ENCODE measurements at regions not wholly inside any gene's neighbourhood (a gene's known extent, or its start where the extent isn't known, plus 50 kb on each side); places are given as distances from the start of the nearest gene placed in this dataset.
A peak's percentile ranks its signal among the peaks of the same experiment; 100 is the strongest.

- TF ChIP-seq POLR2AphosphoS5 (IDR thresholded peaks at IDR 0.05; ENCODE audit: low read depth) (no peak), SPI1 (IDR thresholded peaks at IDR 0.05; ENCODE audit: borderline replicate concordance, low read depth) (no peak), REST (IDR thresholded peaks at IDR 0.05; ENCODE audit: insufficient replicate concordance, low read depth) (no peak)
- Histone ChIP-seq H3K27me3 (ENCODE audit: insufficient read depth, poor library complexity, severe bottlenecking) (no peaks in the 10 kb centered on the region), H3K27ac (replicated peaks) (no peak overlapping the region), H3K4me3 (replicated peaks; ENCODE audit: insufficient read depth, low read length) (no peak overlapping the region)
- DNase-seq (ENCODE audit: low read depth in 1 of 2, low spot score in 1 of 2): no peak
Measured at GRCh38 chr2:136308611-136309010, 190.7 kb upstream of the CXCR4 start.

- Histone ChIP-seq H3K27me3 (ENCODE audit: insufficient read depth, poor library complexity, severe bottlenecking) (no peaks in the 10 kb centered on the region), H3K4me3 (replicated peaks; ENCODE audit: insufficient read depth, low read length) (no peak overlapping the region), H3K27ac (replicated peaks) (no peak overlapping the region)
- no peak for TF ChIP-seq GABPA (IDR thresholded peaks at IDR 0.05; ENCODE audit: low read depth)
- TF ChIP-seq REST (IDR thresholded peaks at IDR 0.05; ENCODE audit: insufficient replicate concordance, low read depth): no peak
- no peak for TF ChIP-seq POLR2AphosphoS5 (IDR thresholded peaks at IDR 0.05; ENCODE audit: low read depth)
- no peak for TF ChIP-seq SPI1 (IDR thresholded peaks at IDR 0.05; ENCODE audit: borderline replicate concordance, low read depth)
- TF ChIP-seq CTCF (IDR thresholded peaks at IDR 0.05; ENCODE audit: insufficient read depth, low read length): no peak
- no peak for DNase-seq (ENCODE audit: low read depth in 1 of 2, low spot score in 1 of 2)
Measured at GRCh38 chr2:136306836-136307235, 188.9 kb upstream of the CXCR4 start.

GRCh38 chr2:136305517-136306192 lies 187.7 kb upstream of the CXCR4 start:
- H3K27me3 ChIP-seq (ENCODE audit: insufficient read depth, poor library complexity, severe bottlenecking): no peaks in the 10 kb centered on the region
- DNase-seq (ENCODE audit: low read depth in 1 of 2, low spot score in 1 of 2): peak in 1 of 2 experiments; percentile 65
- no peak overlapping the region for H3K4me3 ChIP-seq (replicated peaks; ENCODE audit: insufficient read depth, low read length)
- no peak overlapping the region for H3K27ac ChIP-seq (replicated peaks)
- TF ChIP-seq SPI1 (IDR thresholded peaks at IDR 0.05; ENCODE audit: borderline replicate concordance, low read depth) (no peak), GABPA (IDR thresholded peaks at IDR 0.05; ENCODE audit: low read depth) (no peak), POLR2AphosphoS5 (IDR thresholded peaks at IDR 0.05; ENCODE audit: low read depth) (no peak), REST (IDR thresholded peaks at IDR 0.05; ENCODE audit: insufficient replicate concordance, low read depth) (no peak), CTCF (IDR thresholded peaks at IDR 0.05; ENCODE audit: insufficient read depth, low read length) (no peak)
